Transverse colon (tissue), 4 donors: ENCODE measurements at regions not wholly inside any gene's neighbourhood (a gene's known extent, or its start where the extent isn't known, plus 50 kb on each side); places are given as distances from the start of the nearest gene placed in this dataset.

Source experiments
- DNase-seq: peaks from one replicate; pipeline ENCODE4 v3.0.0-alpha.2; 2019
- H3K27ac ChIP-seq, 4 donors: fragments of 200-600 bp; sonication (generic); 2 replicates each; pipeline ENCODE4 v1.5.1; 2016 to 2018; ENCODE audit warnings: inconsistent platforms in 4 of 4
- H3K27me3 ChIP-seq: fragments of 200-600 bp; sonication (generic); 2 replicates; pipeline ENCODE4 v1.5.1; 2017; ENCODE audit warnings: inconsistent platforms
- H3K36me3 ChIP-seq, 4 donors: fragments of 200-600 bp; sonication (generic); 2 replicates each; pipeline ENCODE4 v1.5.1; 2017 to 2019; ENCODE audit warnings: inconsistent platforms in 4 of 4
- H3K4me1 ChIP-seq, 4 donors: fragments of 200-600 bp; sonication (generic); 2 replicates each; pipeline ENCODE4 v1.5.1; 2017 to 2020; ENCODE audit warnings: inconsistent platforms in 4 of 4
- H3K4me3 ChIP-seq, 4 donors: fragments of 200-600 bp; sonication (generic); 1 replicate in 1 of 4; 2 replicates in 3 of 4; pipeline versions ENCODE4 v1.5.1 to v1.6.1; 2017 to 2019; ENCODE audit warnings: inconsistent platforms in 4 of 4
- H3K9me3 ChIP-seq, 2 donors: fragments of 200-600 bp; sonication (generic); 2 replicates each; pipeline ENCODE4 v1.5.1; 2017 to 2019; ENCODE audit warnings: inconsistent platforms in 2 of 2
- CTCF ChIP-seq, 5 experiments: fragments of 200-600 bp in 3 of 5; fragments of 450-650 bp in 2 of 5; sonication (generic) in 3 of 5; IDR thresholded peaks; 1 replicate in 2 of 5; 2 replicates in 3 of 5; pipeline ENCODE4 v1.5.1; 2016 to 2017; ENCODE audit warnings: antibody characterized with exemption in 5 of 5, inconsistent platforms in 3 of 5, mild to moderate bottlenecking in 2 of 5, moderate library complexity in 1 of 5
- EP300 ChIP-seq: sonication (generic); formaldehyde crosslinking; IDR thresholded peaks from one replicate; pipeline ENCODE4 v1.6.1; 2017; ENCODE audit warnings: antibody characterized with exemption, low read depth
- POLR2A ChIP-seq: fragments of 450-650 bp; IDR thresholded peaks from one replicate; pipeline ENCODE4 v1.6.1; 2016; ENCODE audit warnings: antibody characterized with exemption, mild to moderate bottlenecking, moderate library complexity
- POLR2AphosphoS5 ChIP-seq, 3 donors: sonication (generic); formaldehyde crosslinking; IDR thresholded peaks; one replicate each; pipeline ENCODE4 v1.6.1; 2016; ENCODE audit warnings: antibody characterized with exemption in 3 of 3
- WGBS, 2 donors: methylation state at CpG; one replicate each; pipeline ENCODE4 v1.1.5; 2018; ENCODE audit warnings: low coverage in 1 of 2; 5-methylcytosine and 5-hydroxymethylcytosine counted together
- in situ Hi-C, 4 donors: fragments of 200-750 bp; cut with MboI; loops; one replicate each; pipeline versions ENCODE4 v1.15.0 to v1.15.1; 2017; ENCODE audit warnings: low sequenced_read_pairs in 3 of 4, low pct_ligation_motif_present in 1 of 4, low pct_unique_long_range_greater_than_20kb in 1 of 4
- intact Hi-C: fragments of 100-400 bp; cut with DNase I; formaldehyde crosslinking; loops from one replicate; pipeline ENCODE4 v1.15.1; 2023; ENCODE audit warnings: low total_unique reads

- in situ Hi-C loops (no loop called here), intact Hi-C loops (no loop called here)
- TF ChIP-seq EP300 (no peak), POLR2A (no peak), POLR2AphosphoS5 (IDR thresholded peaks at IDR 0.05) (no peak), CTCF (IDR thresholded peaks at IDR 0.05) (no peak)
- H3K9me3 ChIP-seq = no peaks in the 10 kb centered on the region
- no peaks in the 10 kb centered on the region for H3K36me3 ChIP-seq
- no peaks in the 10 kb centered on the region for H3K27me3 ChIP-seq
- H3K4me1 ChIP-seq = peaks cover 9 to 54% (median 17%) of the 10 kb centered on the region in 4 donors
- no peak for DNase-seq
- no peak overlapping the region for H3K4me3 ChIP-seq
- 83 to 91% methylated on average over 7 of the region's 7 CpGs for WGBS, 2 donors
- H3K27ac ChIP-seq = peak overlapping the region in 1 of 4 donors; percentile 3
These were observed 109.2 kb upstream of the CARMIL1 start for GRCh38 chr6:25169961-25170360.

GRCh38 chr6:25170640-25171039, 108.5 kb upstream of the CARMIL1 start:
- Histone ChIP-seq H3K27ac (no peak overlapping the region), H3K27me3 (no peaks in the 10 kb centered on the region), H3K4me1 (peaks cover 10 to 61% (median 22%) of the 10 kb centered on the region in 4 donors), H3K9me3 (no peaks in the 10 kb centered on the region), H3K36me3 (no peaks in the 10 kb centered on the region), H3K4me3 (no peak overlapping the region)
- in situ Hi-C loops = no loop called here
- intact Hi-C loops = no loop called here
- DNase-seq = no peak
- TF ChIP-seq EP300 = no peak

GRCh38 chr6:25171301-25171700, 107.9 kb upstream of the CARMIL1 start:
- 89% methylated on average over 1 of the region's 1 CpG; no CpG with 5 or more reads in 1 of the 2 donors for WGBS, 2 donors
- Histone ChIP-seq H3K27ac (no peak overlapping the region), H3K9me3 (no peaks in the 10 kb centered on the region), H3K27me3 (no peaks in the 10 kb centered on the region), H3K36me3 (no peaks in the 10 kb centered on the region), H3K4me1 (peaks cover 10 to 68% (median 24%) of the 10 kb centered on the region in 4 donors), H3K4me3 (no peak overlapping the region)
- TF ChIP-seq CTCF (IDR thresholded peaks at IDR 0.05) (no peak), EP300 (no peak), POLR2A (no peak), POLR2AphosphoS5 (IDR thresholded peaks at IDR 0.05) (no peak)
- intact Hi-C loops = no loop called here
- DNase-seq = no peak
- in situ Hi-C loops = no loop called here

GRCh38 chr6:25172819-25173218, 106.4 kb upstream of the CARMIL1 start:
- intact Hi-C loops = no loop called here
- no peak for DNase-seq
- no peaks in the 10 kb centered on the region for H3K36me3 ChIP-seq
- H3K4me1 ChIP-seq = peaks cover 10 to 65% (median 24%) of the 10 kb centered on the region in 4 donors
- no peaks in the 10 kb centered on the region for H3K9me3 ChIP-seq
- no peaks in the 10 kb centered on the region for H3K27me3 ChIP-seq
- peak overlapping the region in 2 of 4 donors; percentile 53 to 57 for H3K27ac ChIP-seq
- no peak for TF ChIP-seq POLR2AphosphoS5 (IDR thresholded peaks at IDR 0.05)
- TF ChIP-seq EP300 = no peak
- TF ChIP-seq CTCF (IDR thresholded peaks at IDR 0.05) = no peak
- TF ChIP-seq POLR2A = no peak
- H3K4me3 ChIP-seq = no peak overlapping the region
- WGBS, 2 donors = 81 to 83% methylated on average over 3 of the region's 3 CpGs
- in situ Hi-C loops = no loop called here

- TF ChIP-seq POLR2AphosphoS5 (IDR thresholded peaks at IDR 0.05) = no peak
- no peak for TF ChIP-seq CTCF (IDR thresholded peaks at IDR 0.05)
- TF ChIP-seq EP300 = no peak
- TF ChIP-seq POLR2A = no peak
- in situ Hi-C loops = no loop called here
- DNase-seq = no peak
- Histone ChIP-seq H3K27ac (peak overlapping the region; percentile 53 to 80 (median 57)), H3K36me3 (no peaks in the 10 kb centered on the region), H3K27me3 (no peaks in the 10 kb centered on the region), H3K4me1 (peaks cover 10 to 61% (median 24%) of the 10 kb centered on the region in 4 donors), H3K9me3 (no peaks in the 10 kb centered on the region), H3K4me3 (no peak overlapping the region)
- intact Hi-C loops = no loop called here
- WGBS, 2 donors = 85% methylated on average over 1 of the region's 1 CpG; no CpG with 5 or more reads in 1 of the 2 donors
These were observed 105.9 kb upstream of the CARMIL1 start for GRCh38 chr6:25173246-25173645.
